Calu3 (cell line): ENCODE measurements at regions not wholly inside any gene's neighbourhood (a gene's known extent, or its start where the extent isn't known, plus 50 kb on each side); places are given as distances from the start of the nearest gene placed in this dataset.

Source experiments
- BruUV-seq: library from RNA; stranded (reverse); fragments of 400-500 nt; replicated peaks from 2 replicates; lab custom pipeline; 2021; lab: Mats Ljungman, UMichigan
- CTCF ChIA-PET: fragments of 300-600 bp; sonication (Branson Sonifier 250); formaldehyde crosslinking; loops from one replicate; lab custom pipeline; 2022; ENCODE audit warnings: antibody characterized with exemption; lab: Charles Lee
- DNase-seq: peaks from one replicate; pipeline ENCODE4 v3.0.0; 2022
- H3K27ac Mint-ChIP-seq: one replicate; pipeline ENCODE4 v1.8.0; 2022; ENCODE audit warnings: mixed read lengths; ENCODE audit not compliant: unreplicated experiment
- H3K27me3 Mint-ChIP-seq: one replicate; pipeline ENCODE4 v1.8.0; 2022; ENCODE audit warnings: mixed read lengths; ENCODE audit not compliant: unreplicated experiment
- H3K36me3 Mint-ChIP-seq: one replicate; pipeline ENCODE4 v1.8.0; 2022; ENCODE audit warnings: mild to moderate bottlenecking, moderate library complexity, mixed read lengths; ENCODE audit not compliant: insufficient read depth, unreplicated experiment
- H3K4me1 Mint-ChIP-seq: one replicate; pipeline ENCODE4 v1.8.0; 2022; ENCODE audit warnings: mild to moderate bottlenecking, low read depth, mixed read lengths; ENCODE audit not compliant: unreplicated experiment
- H3K4me3 Mint-ChIP-seq: one replicate; pipeline ENCODE4 v1.8.0; 2022; ENCODE audit warnings: mild to moderate bottlenecking, low read depth, moderate library complexity, mixed read lengths; ENCODE audit not compliant: unreplicated experiment
- H3K9me3 Mint-ChIP-seq: one replicate; pipeline ENCODE4 v1.8.0; 2022; ENCODE audit warnings: low read depth, mixed read lengths; ENCODE audit not compliant: unreplicated experiment
- intact Hi-C: fragments of 100-400 bp; cut with micrococcal nuclease; formaldehyde crosslinking; loops from one replicate; pipeline ENCODE4 v1.10.0; 2022; ENCODE audit not compliant: unreplicated experiment
- TF ChIP-seq, protein P1 (sequence below): fragments of 200-600 bp; IDR thresholded peaks from one replicate; pipeline ENCODE4 v1.8.0; 2022; ENCODE audit warnings: antibody characterized with exemption; ENCODE audit not compliant: unreplicated experiment

DNA sequence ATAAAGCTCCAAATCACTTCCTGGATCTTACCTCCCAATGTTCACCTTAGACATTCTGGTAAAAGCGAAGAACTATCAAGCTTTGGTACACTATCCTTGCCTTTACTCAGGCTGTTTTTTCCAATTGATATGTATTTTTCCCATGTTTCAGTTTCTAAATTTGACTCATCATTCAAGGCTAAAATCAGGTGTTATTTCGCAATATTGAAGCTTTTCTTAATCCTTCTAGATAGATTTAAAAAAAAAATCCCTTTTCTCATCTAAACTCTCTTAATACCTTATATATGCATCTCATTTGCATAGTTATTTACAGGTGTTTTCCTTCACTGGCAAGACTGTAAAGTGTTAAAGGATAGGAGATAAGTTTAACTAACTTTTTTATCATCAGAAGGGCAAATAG is 608.1 kb upstream of the FAM241A start:
- intact Hi-C loops: no loop called here
- no TSS peak for BruUV-seq
- Mint-ChIP-seq H3K4me1 (no peaks in the 10 kb centered on the region), H3K27me3 (no peaks in the 10 kb centered on the region), H3K36me3 (no peaks in the 10 kb centered on the region), H3K9me3 (no peaks in the 10 kb centered on the region), H3K27ac (no peak overlapping the region), H3K4me3 (no peak overlapping the region)
- CTCF ChIA-PET: no interaction called here
- no peak for DNase-seq
- TF ChIP-seq, protein P1, sequence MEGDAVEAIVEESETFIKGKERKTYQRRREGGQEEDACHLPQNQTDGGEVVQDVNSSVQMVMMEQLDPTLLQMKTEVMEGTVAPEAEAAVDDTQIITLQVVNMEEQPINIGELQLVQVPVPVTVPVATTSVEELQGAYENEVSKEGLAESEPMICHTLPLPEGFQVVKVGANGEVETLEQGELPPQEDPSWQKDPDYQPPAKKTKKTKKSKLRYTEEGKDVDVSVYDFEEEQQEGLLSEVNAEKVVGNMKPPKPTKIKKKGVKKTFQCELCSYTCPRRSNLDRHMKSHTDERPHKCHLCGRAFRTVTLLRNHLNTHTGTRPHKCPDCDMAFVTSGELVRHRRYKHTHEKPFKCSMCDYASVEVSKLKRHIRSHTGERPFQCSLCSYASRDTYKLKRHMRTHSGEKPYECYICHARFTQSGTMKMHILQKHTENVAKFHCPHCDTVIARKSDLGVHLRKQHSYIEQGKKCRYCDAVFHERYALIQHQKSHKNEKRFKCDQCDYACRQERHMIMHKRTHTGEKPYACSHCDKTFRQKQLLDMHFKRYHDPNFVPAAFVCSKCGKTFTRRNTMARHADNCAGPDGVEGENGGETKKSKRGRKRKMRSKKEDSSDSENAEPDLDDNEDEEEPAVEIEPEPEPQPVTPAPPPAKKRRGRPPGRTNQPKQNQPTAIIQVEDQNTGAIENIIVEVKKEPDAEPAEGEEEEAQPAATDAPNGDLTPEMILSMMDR: no peak

DNA sequence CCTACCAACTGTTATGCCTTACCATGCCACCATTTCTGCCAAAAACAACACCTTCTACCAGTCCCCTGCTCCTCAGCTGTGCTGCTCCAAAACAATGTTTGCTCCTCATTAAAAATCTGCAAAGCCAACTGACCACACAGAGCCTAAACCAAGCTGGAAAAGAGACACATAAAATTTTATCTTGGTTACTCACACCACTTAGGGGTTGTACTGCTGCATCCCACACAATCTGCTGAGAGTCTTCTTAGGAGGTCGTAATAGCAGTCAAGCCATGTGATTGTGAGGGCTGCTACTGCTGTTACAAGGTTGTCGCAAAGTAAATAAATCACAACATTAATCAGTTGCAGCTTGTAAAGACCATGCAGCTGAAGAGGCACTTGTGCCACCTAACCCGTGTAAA is 607.4 kb upstream of the FAM241A start:
- TF ChIP-seq, protein P1: no peak
- Mint-ChIP-seq H3K36me3 (no peaks in the 10 kb centered on the region), H3K9me3 (no peaks in the 10 kb centered on the region), H3K4me1 (no peaks in the 10 kb centered on the region), H3K27ac (no peak overlapping the region), H3K27me3 (no peaks in the 10 kb centered on the region), H3K4me3 (no peak overlapping the region)
- BruUV-seq: no TSS peak
- intact Hi-C loops: no loop called here
- CTCF ChIA-PET: no interaction called here
- DNase-seq: no peak

DNA sequence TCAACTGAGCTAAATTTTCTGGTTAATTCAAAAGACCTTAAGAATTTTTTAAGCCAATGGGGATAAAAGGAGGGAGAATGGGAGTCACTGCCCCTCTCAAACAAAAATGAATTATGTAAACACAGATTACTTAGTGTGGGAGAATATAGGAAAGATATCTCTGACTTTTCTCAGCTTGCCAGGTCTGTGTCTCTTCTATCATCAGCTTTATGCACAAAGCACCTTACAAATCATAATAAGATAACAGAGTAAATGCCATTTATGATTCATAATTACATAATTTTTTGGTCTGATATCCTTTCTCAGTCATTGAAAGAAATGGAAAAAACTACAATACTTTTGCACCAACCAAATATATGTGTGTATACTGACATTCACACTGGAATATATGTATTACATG is 604.6 kb upstream of the FAM241A start:
- TF ChIP-seq, protein P1: no peak
- no peak overlapping the region for H3K27ac Mint-ChIP-seq
- H3K36me3 Mint-ChIP-seq: no peaks in the 10 kb centered on the region
- no peaks in the 10 kb centered on the region for H3K9me3 Mint-ChIP-seq
- H3K4me3 Mint-ChIP-seq: no peak overlapping the region
- intact Hi-C loops: no loop called here
- CTCF ChIA-PET: no interaction called here
- BruUV-seq: no TSS peak
- no peak for DNase-seq
- no peaks in the 10 kb centered on the region for H3K4me1 Mint-ChIP-seq
- H3K27me3 Mint-ChIP-seq: no peaks in the 10 kb centered on the region

DNA sequence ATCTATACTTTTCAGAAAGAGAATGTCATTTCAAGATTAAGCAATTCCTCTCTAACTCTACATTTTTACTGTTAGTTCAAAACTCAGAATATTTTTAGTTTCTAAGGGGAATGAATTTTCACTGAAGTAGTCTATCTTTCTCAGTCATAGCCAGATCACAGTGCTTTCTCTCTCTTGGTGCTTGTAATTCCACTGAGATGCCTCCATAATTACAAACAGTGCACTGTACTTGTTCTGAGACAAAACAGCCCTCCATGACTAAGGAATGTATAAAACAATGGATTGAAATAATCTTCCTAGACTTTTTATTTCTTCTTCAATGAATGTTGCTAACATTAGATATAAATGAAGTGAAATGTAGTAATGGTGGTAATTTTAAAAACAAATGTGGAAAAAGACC is 603.2 kb upstream of the FAM241A start:
- no peaks in the 10 kb centered on the region for H3K9me3 Mint-ChIP-seq
- no peaks in the 10 kb centered on the region for H3K36me3 Mint-ChIP-seq
- no peaks in the 10 kb centered on the region for H3K4me1 Mint-ChIP-seq
- TF ChIP-seq, protein P1: no peak
- H3K27ac Mint-ChIP-seq: no peak overlapping the region
- no peak for DNase-seq
- intact Hi-C loops: no loop called here
- no TSS peak for BruUV-seq
- H3K27me3 Mint-ChIP-seq: no peaks in the 10 kb centered on the region
- H3K4me3 Mint-ChIP-seq: no peak overlapping the region
- CTCF ChIA-PET: no interaction called here
